HepG2 (cell line): ENCODE measurements at regions not wholly inside any gene's neighbourhood (a gene's known extent, or its start where the extent isn't known, plus 50 kb on each side); places are given as distances from the start of the nearest gene placed in this dataset.

ENCODE experiments used
- ATAC-seq: fragments of 200-7000 bp; cut with Tn5 transposase; 3 replicates; pipeline ENCODE4 v1.9.1; 2020; ENCODE audit warnings: mild to moderate bottlenecking, moderate library complexity
- BruUV-seq: library from RNA; stranded (reverse); fragments of 400-500 nt; replicated peaks from 2 replicates; lab custom pipeline; 2021; lab: Mats Ljungman, UMichigan
- CTCF ChIA-PET: fragments of 300-600 bp; formaldehyde crosslinking; extraction: SDS; loops from one replicate; lab custom pipeline; 2021; ENCODE audit warnings: low total read pairs, inconsistent platforms, low intra/inter-chr PET ratio; lab: Yijun Ruan, JAX
- POLR2A ChIA-PET: fragments of 350-600 bp; sonication (Branson Sonifier 250); formaldehyde crosslinking; loops from one replicate; lab custom pipeline; 2020; ENCODE audit warnings: antibody characterized with exemption, inconsistent platforms; lab: Yijun Ruan, JAX
- DNase-seq: peaks from one replicate; pipeline ENCODE4 v3.0.0-alpha.2; 2015; ENCODE audit warnings: low spot score
- FAIRE-seq: peaks from 3 replicates; lab custom pipeline; 2011; peaks lifted over from hg19 to GRCh38; lab: Jason Lieb, UNC
- H2AFZ ChIP-seq: one replicate; pipeline ENCODE4 v1.6.1; 2011; ENCODE audit warnings: low read length, inconsistent platforms
- H3K27ac ChIP-seq: fragments of 300-600 bp; 3 replicates; pipeline ENCODE4 v1.8.0; 2011; ENCODE audit warnings: mixed run types, mild to moderate bottlenecking, mixed read lengths, low read length, inconsistent platforms; ENCODE audit not compliant: insufficient read depth; ENCODE audit errors: extremely low read length
- H3K27me3 ChIP-seq, 2 experiments: fragments of 200-600 bp in 1 of 2; 2 replicates in 1 of 2; 3 replicates in 1 of 2; pipeline versions ENCODE4 v1.6.0 to v1.8.0; 2011; ENCODE audit warnings: low read length in 2 of 2, mild to moderate bottlenecking in 2 of 2, moderate library complexity in 2 of 2, inconsistent platforms in 1 of 2; ENCODE audit not compliant: insufficient read depth in 2 of 2, control insufficient read depth in 1 of 2
- H3K36me3 ChIP-seq, 2 experiments: fragments of 200-600 bp in 1 of 2; replicated peaks in 1 of 2; 2 replicates in 1 of 2; 3 replicates in 1 of 2; pipeline versions ENCODE4 v1.5.1 to v1.8.0; 2011; ENCODE audit warnings: low read length in 2 of 2, inconsistent platforms in 1 of 2; ENCODE audit not compliant: insufficient read depth in 2 of 2, control insufficient read depth in 1 of 2
- H3K4me1 ChIP-seq: 2 replicates; pipeline ENCODE4 v1.5.1; 2012; ENCODE audit warnings: low read length, inconsistent platforms; ENCODE audit not compliant: insufficient read depth
- H3K4me2 ChIP-seq: 2 replicates; pipeline ENCODE4 v1.6.0; 2011; ENCODE audit warnings: low read depth, low read length, inconsistent platforms
- H3K4me3 ChIP-seq, 3 experiments: fragments of 200-600 bp in 1 of 3; sonication (generic), shearing (Covaris generic) in 1 of 3; replicated peaks in 1 of 3; 2 replicates each; pipeline ENCODE4 v1.5.1; 2011 to 2016; ENCODE audit warnings: low read length in 3 of 3, inconsistent platforms in 2 of 3, low read depth in 2 of 3, mild to moderate bottlenecking in 2 of 3, control low read depth in 1 of 3, mixed read lengths in 1 of 3; ENCODE audit not compliant: insufficient read depth in 1 of 3
- H3K79me2 ChIP-seq: one replicate; pipeline ENCODE4 v1.6.1; 2011; ENCODE audit warnings: low read length, inconsistent platforms; ENCODE audit not compliant: insufficient read depth
- H3K9ac ChIP-seq: 2 replicates; pipeline ENCODE4 v1.6.0; 2011; ENCODE audit warnings: mild to moderate bottlenecking, low read depth, low read length, inconsistent platforms; ENCODE audit not compliant: insufficient read depth
- H3K9me3 ChIP-seq: 2 replicates; pipeline ENCODE4 v1.5.1; 2012; ENCODE audit warnings: mild to moderate bottlenecking, low read length
- H4K20me1 ChIP-seq: 2 replicates; pipeline ENCODE4 v1.6.0; 2011; ENCODE audit warnings: inconsistent platforms, mild to moderate bottlenecking, low read length, moderate library complexity; ENCODE audit not compliant: insufficient read depth
- ARID3A ChIP-seq: IDR thresholded peaks from 2 replicates; pipeline ENCODE4 v1.6.1; 2012; ENCODE audit warnings: low read depth, low read length, improper control_type of control experiment
- ATF5 ChIP-seq: sonication (generic); formaldehyde crosslinking; IDR thresholded peaks from 2 replicates; pipeline ENCODE4 v1.4.0; 2020; ENCODE audit warnings: mild to moderate bottlenecking, low read depth, missing genetic modification reagents
- CAMTA2 ChIP-seq: sonication (generic); formaldehyde crosslinking; IDR thresholded peaks from 2 replicates; pipeline ENCODE4 v1.4.0; 2020; ENCODE audit warnings: mild to moderate bottlenecking, missing genetic modification reagents, borderline replicate concordance
- JDP2 ChIP-seq: sonication (generic); formaldehyde crosslinking; IDR thresholded peaks from 2 replicates; pipeline ENCODE4 v1.8.1; 2022; ENCODE audit warnings: missing genetic modification reagents, borderline replicate concordance
- KMT2B ChIP-seq: IDR thresholded peaks from 2 replicates; pipeline ENCODE4 v1.6.1; 2016; ENCODE audit warnings: missing genetic modification reagents, missing compliant biosample characterization
- MED13 ChIP-seq: sonication (generic); formaldehyde crosslinking; IDR thresholded peaks from 2 replicates; pipeline ENCODE4 v1.5.0; 2020; ENCODE audit warnings: missing genetic modification reagents
- PTBP1 ChIP-seq: fragments of 200-400 bp; formaldehyde crosslinking; IDR thresholded peaks from 2 replicates; pipeline ENCODE4 v1.6.1; 2018; ENCODE audit warnings: low read length, low read depth; ENCODE audit not compliant: poor library complexity, severe bottlenecking
- STAG1 ChIP-seq: sonication (generic); formaldehyde crosslinking; IDR thresholded peaks from 2 replicates; pipeline ENCODE4 v1.4.0; 2020; ENCODE audit warnings: missing genetic modification reagents
- YEATS4 ChIP-seq: sonication (generic); formaldehyde crosslinking; IDR thresholded peaks from 2 replicates; pipeline ENCODE4 v1.4.0; 2020; ENCODE audit warnings: missing genetic modification reagents, borderline replicate concordance
- YY1 ChIP-seq: IDR thresholded peaks from 2 replicates; pipeline ENCODE4 v1.6.1; 2011; ENCODE audit warnings: low read length, low read depth, moderate library complexity, mild to moderate bottlenecking; ENCODE audit not compliant: insufficient read depth, insufficient replicate concordance
- ZBTB26 ChIP-seq: IDR thresholded peaks from 2 replicates; pipeline ENCODE4 v1.6.1; 2016; ENCODE audit warnings: missing compliant biosample characterization, missing genetic modification reagents, borderline replicate concordance
- ZNF441 ChIP-seq: sonication (generic); formaldehyde crosslinking; IDR thresholded peaks from 2 replicates; pipeline ENCODE4 v1.7.0; 2021; ENCODE audit warnings: missing genetic modification reagents, borderline replicate concordance
- ZNF605 ChIP-seq: sonication (generic); formaldehyde crosslinking; IDR thresholded peaks from 2 replicates; pipeline ENCODE4 v1.8.0; 2022; ENCODE audit warnings: mild to moderate bottlenecking, missing genetic modification reagents
- ZNF713 ChIP-seq: sonication (generic); formaldehyde crosslinking; IDR thresholded peaks from 2 replicates; pipeline ENCODE4 v1.4.0; 2020; ENCODE audit warnings: mild to moderate bottlenecking, missing genetic modification reagents
- ZNF776 ChIP-seq: sonication (generic); formaldehyde crosslinking; IDR thresholded peaks from 2 replicates; pipeline ENCODE4 v1.4.0; 2020; ENCODE audit warnings: mild to moderate bottlenecking, missing genetic modification reagents
- ZNF878 ChIP-seq: sonication (generic); formaldehyde crosslinking; IDR thresholded peaks from 2 replicates; pipeline ENCODE4 v1.8.1; 2023; ENCODE audit warnings: mild to moderate bottlenecking, missing genetic modification reagents, moderate library complexity
- WGBS: methylation state at CpG from one replicate; pipeline ENCODE4 v1.1.6; 2017; ENCODE audit warnings: low lambda C conversion rate; 5-methylcytosine and 5-hydroxymethylcytosine counted together
- in situ Hi-C: cut with HindIII; loops from 2 replicates; pipeline ENCODE4 v1.10.0; 2017; ENCODE audit warnings: low pct_unique_long_range_greater_than_20kb; ENCODE audit not compliant: extremely low pct_ligation_motif_present
- intact Hi-C: fragments of 100-400 bp; cut with micrococcal nuclease; formaldehyde crosslinking; loops from one replicate; pipeline ENCODE4 v1.10.0; 2022; ENCODE audit not compliant: unreplicated experiment

- Histone ChIP-seq H3K4me2 (no peak overlapping the region), H3K9me3 (peaks cover 14% of the 10 kb centered on the region; the same call in 1 of the 2 replicates), H3K36me3 (no peaks in the 10 kb centered on the region), H4K20me1 (no peaks in the 10 kb centered on the region), H3K9ac (no peak overlapping the region), H3K27ac (no peak overlapping the region), H3K4me1 (no peaks in the 10 kb centered on the region), H3K27me3 (no peaks in the 10 kb centered on the region; a peak in 1 of 5 replicates), H3K4me3 (no peak overlapping the region), H2AFZ (no peak overlapping the region), H3K79me2 (no peaks in the 10 kb centered on the region)
- no TSS peak for BruUV-seq
- POLR2A ChIA-PET, result no interaction called here
- CTCF ChIA-PET, result no interaction called here
- TF ChIP-seq YEATS4 (CRISPR knock-in tag), result no peak
- no peak for TF ChIP-seq ZNF713 (CRISPR knock-in tag)
- TF ChIP-seq KMT2B (CRISPR knock-in tag), result no peak
- no peak for TF ChIP-seq ZNF878
- no peak for TF ChIP-seq MED13
- no peak for TF ChIP-seq ZNF441 (CRISPR knock-in tag)
- no peak for TF ChIP-seq PTBP1
- no peak for TF ChIP-seq ARID3A
- TF ChIP-seq ATF5, result no peak
- TF ChIP-seq JDP2 (CRISPR knock-in tag), result no peak
- TF ChIP-seq YY1, result no peak
- TF ChIP-seq ZNF776 (CRISPR knock-in tag), result no peak
- no peak for TF ChIP-seq ZBTB26
- TF ChIP-seq STAG1 (CRISPR knock-in tag), result no peak
- TF ChIP-seq ZNF605 (CRISPR knock-in tag), result no peak
- no peak for TF ChIP-seq CAMTA2 (CRISPR knock-in tag)
- intact Hi-C loops, result no loop called here
- in situ Hi-C loops, result no loop called here
- ATAC-seq, result no peak
- DNase-seq, result no peak
- FAIRE-seq, result no peak
- 27% methylated on average over 4 of the region's 4 CpGs for WGBS
These were observed 109.1 kb upstream of the LMO4 start for GRCh38 chr1:87219626-87220025.
